ENCODE measurements at regions not wholly inside any gene's neighbourhood (a gene's known extent, or its start where the extent isn't known, plus 50 kb on each side); places are given as distances from the start of the nearest gene placed in this dataset.
"Not testable (repeated sequence)": the region's sequence is repeated elsewhere in the genome, so short reads cannot be mapped to it uniquely, and the experiment has no call there.

GRCh38 chr10:55929291-55929690, 431.8 kb downstream of the ZWINT start:
- Histone ChIP-seq H3K9ac (ENCODE audit: low read length) (no peak overlapping the region), H3K9me3 (ENCODE audit: low read length) (no peaks in the 10 kb centered on the region), H3F3A (ENCODE audit: low read length, unreplicated experiment) (no peaks in the 10 kb centered on the region), H3K9me2 (replicated peaks; ENCODE audit: low read length) (no peaks in the 10 kb centered on the region), H3K79me2 (ENCODE audit: low read length) (no peaks in the 10 kb centered on the region), H3K4me3 (ENCODE audit: low read length) (no peak overlapping the region), H3K27ac (ENCODE audit: low read length) (no peak overlapping the region), H3K36me3 (ENCODE audit: low read depth, low read length) (no peaks in the 10 kb centered on the region), H3K27me3 (ENCODE audit: low read length) (no peaks in the 10 kb centered on the region; the same call in 1 of the 2 replicates), H4K20me1 (ENCODE audit: low read length) (no peaks in the 10 kb centered on the region), H2AFZ (ENCODE audit: low read length) (no peak overlapping the region), H3K4me2 (ENCODE audit: low read length) (no peak overlapping the region), H3K4me1 (ENCODE audit: insufficient read depth, low read length) (no peaks in the 10 kb centered on the region)
- ChIA-PET CTCF (no interaction called here), POLR2A (ENCODE audit: unreplicated experiment) (no interaction called here)
- ATAC-seq (no peak), DNase-seq (no peak)
- intact Hi-C loops (cut with micrococcal nuclease) = loop anchor here (5.0 kb wide), 1 partner anchor 57 kb away; no protein-coding TSS in a partner anchor
- no TSS peak for BruUV-seq (replicated peaks)
- TF ChIP-seq CTCF (conservative IDR thresholded peaks at IDR 0.05; ENCODE audit: low read depth, low read length) (no peak), EZH2 (IDR thresholded peaks at IDR 0.05; ENCODE audit: low read length, unreplicated experiment) (no peak), EZH2phosphoT487 (IDR thresholded peaks at IDR 0.05; ENCODE audit: borderline replicate concordance, low read length) (no peak)

GRCh38 chr10:55899472-55900147, 461.4 kb downstream of the ZWINT start:
- peak overlapping the region; percentile 89 for H2AFZ ChIP-seq (ENCODE audit: low read length)
- H3K9me2 ChIP-seq (replicated peaks; ENCODE audit: low read length); H3K4me1 ChIP-seq (ENCODE audit: insufficient read depth, low read length); H3K27me3 ChIP-seq (ENCODE audit: low read length); CTCF ChIA-PET; H3K9me3 ChIP-seq (ENCODE audit: low read length); H3K79me2 ChIP-seq (ENCODE audit: low read length); intact Hi-C loops (cut with micrococcal nuclease); H3F3A ChIP-seq (ENCODE audit: low read length, unreplicated experiment); H3K36me3 ChIP-seq (ENCODE audit: low read depth, low read length); H4K20me1 ChIP-seq (ENCODE audit: low read length): not testable (repeated sequence)
- POLR2A ChIA-PET (ENCODE audit: unreplicated experiment) = interaction anchor here (0.7 kb wide), 1 partner anchor 89 kb away, joined by 3 read pairs; no protein-coding TSS in a partner anchor
- TSS peak; percentile 76 for BruUV-seq (replicated peaks)
- peak overlapping the region; percentile 88 for H3K4me2 ChIP-seq (ENCODE audit: low read length)
- peak overlapping the region; percentile 72 for H3K9ac ChIP-seq (ENCODE audit: low read length)
- ATAC-seq (peak; percentile 50), DNase-seq (peak; percentile 17)
- H3K27ac ChIP-seq (ENCODE audit: low read length) = peak overlapping the region; percentile 11; the same call in 1 of the 2 replicates
- H3K4me3 ChIP-seq (ENCODE audit: low read length) = peak overlapping the region; percentile 73

GRCh38 chr10:55897490-55897921, 463.6 kb downstream of the ZWINT start:
- no peak overlapping the region for H3K9ac ChIP-seq (ENCODE audit: low read length)
- H4K20me1 ChIP-seq (ENCODE audit: low read length) = no peaks in the 10 kb centered on the region
- no peaks in the 10 kb centered on the region for H3K4me1 ChIP-seq (ENCODE audit: insufficient read depth, low read length)
- no peak overlapping the region for H3K4me3 ChIP-seq (ENCODE audit: low read length)
- no peaks in the 10 kb centered on the region for H3K36me3 ChIP-seq (ENCODE audit: low read depth, low read length)
- H3K9me3 ChIP-seq (ENCODE audit: low read length) = no peaks in the 10 kb centered on the region
- ATAC-seq = no peak
- H3K27me3 ChIP-seq (ENCODE audit: low read length) = no peaks in the 10 kb centered on the region
- H3K27ac ChIP-seq (ENCODE audit: low read length) = no peak overlapping the region
- ChIA-PET CTCF (no interaction called here), POLR2A (ENCODE audit: unreplicated experiment) (no interaction called here)
- H2AFZ ChIP-seq (ENCODE audit: low read length) = no peak overlapping the region
- H3F3A ChIP-seq (ENCODE audit: low read length, unreplicated experiment) = no peaks in the 10 kb centered on the region
- no peak for TF ChIP-seq EZH2phosphoT487 (IDR thresholded peaks at IDR 0.05; ENCODE audit: borderline replicate concordance, low read length)
- no peak for TF ChIP-seq CTCF (conservative IDR thresholded peaks at IDR 0.05; ENCODE audit: low read depth, low read length)
- TF ChIP-seq EZH2 (IDR thresholded peaks at IDR 0.05; ENCODE audit: low read length, unreplicated experiment) = no peak
- H3K4me2 ChIP-seq (ENCODE audit: low read length) = no peak overlapping the region
- no peaks in the 10 kb centered on the region for H3K9me2 ChIP-seq (replicated peaks; ENCODE audit: low read length)
- intact Hi-C loops (cut with micrococcal nuclease) = no loop called here
- no TSS peak for BruUV-seq (replicated peaks)
- no peak for DNase-seq
- no peaks in the 10 kb centered on the region for H3K79me2 ChIP-seq (ENCODE audit: low read length)
